Fibroblast of peridontal ligament (primary cell): ENCODE measurements at regions not wholly inside any gene's neighbourhood (a gene's known extent, or its start where the extent isn't known, plus 50 kb on each side); places are given as distances from the start of the nearest gene placed in this dataset.
A peak's percentile ranks its signal among the peaks of the same experiment; 100 is the strongest.

Experiments
- DNase-seq: peaks from one replicate; pipeline ENCODE4 v3.0.0-alpha.2; 2010; ENCODE audit errors: extremely low read depth

DNA sequence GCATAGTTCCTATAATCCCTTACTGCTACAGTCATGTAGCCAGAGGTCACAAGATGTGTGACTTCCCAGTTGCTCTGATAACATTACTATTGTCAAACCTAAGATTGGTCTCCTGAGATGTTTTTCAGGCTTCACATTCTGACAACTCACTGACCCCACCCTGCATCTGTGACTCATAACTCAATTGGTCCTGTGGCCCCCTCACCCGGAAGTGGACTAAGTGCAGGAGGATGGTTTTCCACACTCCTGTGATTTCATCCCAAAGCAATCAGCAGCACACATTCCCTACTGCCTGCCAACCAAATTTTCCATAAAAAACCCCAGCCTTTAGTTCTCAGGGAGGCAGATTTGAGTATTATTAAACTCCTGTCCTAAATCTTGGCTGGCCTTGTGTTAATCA is 564.9 kb upstream of the ZNF385D start:
- no peak for DNase-seq

DNA sequence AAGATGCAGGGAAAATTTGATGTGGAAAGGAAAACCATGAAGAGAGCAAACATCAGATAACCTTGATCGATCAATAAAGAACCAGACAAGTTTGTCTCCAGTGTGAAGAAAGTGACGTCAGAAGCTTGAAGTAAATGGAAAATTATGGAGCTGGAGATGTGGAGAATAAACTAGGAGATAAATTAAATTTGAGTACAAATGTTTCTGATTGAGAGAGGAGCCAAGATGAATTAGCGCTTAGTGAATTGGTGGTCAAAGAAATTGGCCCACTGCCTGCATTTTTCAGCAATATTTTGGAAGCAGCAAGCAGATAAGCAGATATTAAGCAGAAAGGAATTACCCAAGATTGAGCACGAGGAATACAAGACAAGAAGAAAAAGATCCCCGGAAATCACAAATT is 567.3 kb upstream of the ZNF385D start:
- no peak for DNase-seq

DNA sequence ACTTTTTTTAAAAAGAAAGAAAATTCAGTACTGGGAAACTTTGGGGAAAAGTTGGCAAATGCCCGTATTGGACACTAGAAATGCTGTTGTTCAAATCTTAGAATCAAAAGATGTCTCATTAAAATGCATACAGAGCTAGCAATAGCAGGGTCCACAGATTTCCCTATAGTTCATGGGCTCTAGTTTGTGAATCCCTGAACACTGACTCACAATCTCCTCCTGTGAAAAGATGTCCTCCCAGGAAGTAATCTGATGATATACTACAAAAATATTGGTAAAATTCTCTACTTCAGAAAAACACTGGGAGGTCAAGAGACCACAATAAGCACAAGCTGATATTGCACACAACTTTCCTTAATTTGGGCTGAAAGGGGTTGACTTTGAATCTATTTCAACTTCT is 568.4 kb upstream of the ZNF385D start:
- DNase-seq: no peak

DNA sequence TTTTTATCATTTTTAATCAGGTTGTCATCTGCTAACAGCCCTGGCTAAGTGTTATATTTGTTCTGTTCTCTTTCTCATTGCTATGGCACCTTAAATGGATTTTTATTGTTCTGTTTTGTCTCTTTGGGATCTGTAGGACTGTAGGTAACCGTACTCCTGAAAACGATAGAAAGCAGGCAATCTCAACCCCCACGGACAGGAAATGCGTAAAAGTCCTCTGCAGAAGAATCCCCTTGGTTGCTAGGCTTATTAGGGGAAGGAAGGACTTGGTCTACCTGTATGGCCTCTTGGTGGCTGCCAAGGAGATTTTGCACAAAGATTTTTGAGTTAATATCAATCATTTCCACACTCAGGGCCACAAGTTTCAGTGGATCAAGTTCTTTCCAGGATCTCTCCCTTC is 571.9 kb upstream of the ZNF385D start:
- DNase-seq: no peak

DNA sequence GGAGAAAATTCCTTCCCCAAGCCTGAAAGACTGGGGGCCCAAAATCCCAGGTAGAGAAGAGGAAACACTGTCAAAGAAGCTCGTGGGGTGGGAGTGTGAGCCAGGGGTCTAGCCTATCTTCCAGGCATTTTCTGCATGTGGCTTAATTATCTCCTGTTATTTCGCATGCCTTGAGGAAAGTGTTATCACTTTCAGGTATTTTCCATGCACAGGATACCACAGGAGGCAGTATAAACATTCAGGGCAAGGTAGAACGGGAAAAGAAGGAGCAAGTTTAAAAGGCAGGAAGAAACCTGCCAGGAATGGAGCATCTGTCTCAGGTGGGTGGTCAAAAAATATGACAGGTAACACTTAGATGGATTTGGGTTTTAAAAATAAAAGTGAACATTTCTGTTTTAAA is 575.3 kb upstream of the ZNF385D start:
- DNase-seq: no peak

DNA sequence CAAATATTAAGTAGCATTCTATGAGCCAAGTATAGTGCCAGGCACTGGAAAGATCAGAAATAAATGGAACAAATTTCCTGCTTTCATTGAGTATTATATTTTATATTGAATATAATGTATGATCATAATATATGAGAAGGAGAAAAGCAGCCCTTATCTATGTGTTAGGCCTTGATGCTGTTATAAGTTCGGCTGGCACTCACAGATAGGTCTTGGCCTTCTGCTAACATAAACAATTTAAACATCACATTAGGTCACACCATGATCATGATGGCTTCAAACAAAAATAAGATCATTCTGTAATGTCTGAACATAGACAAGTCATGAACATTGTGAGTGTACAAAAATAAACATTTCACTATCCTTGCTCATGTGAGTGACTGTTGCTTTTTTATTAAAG is 584.0 kb upstream of the ZNF385D start:
- DNase-seq: no peak

DNA sequence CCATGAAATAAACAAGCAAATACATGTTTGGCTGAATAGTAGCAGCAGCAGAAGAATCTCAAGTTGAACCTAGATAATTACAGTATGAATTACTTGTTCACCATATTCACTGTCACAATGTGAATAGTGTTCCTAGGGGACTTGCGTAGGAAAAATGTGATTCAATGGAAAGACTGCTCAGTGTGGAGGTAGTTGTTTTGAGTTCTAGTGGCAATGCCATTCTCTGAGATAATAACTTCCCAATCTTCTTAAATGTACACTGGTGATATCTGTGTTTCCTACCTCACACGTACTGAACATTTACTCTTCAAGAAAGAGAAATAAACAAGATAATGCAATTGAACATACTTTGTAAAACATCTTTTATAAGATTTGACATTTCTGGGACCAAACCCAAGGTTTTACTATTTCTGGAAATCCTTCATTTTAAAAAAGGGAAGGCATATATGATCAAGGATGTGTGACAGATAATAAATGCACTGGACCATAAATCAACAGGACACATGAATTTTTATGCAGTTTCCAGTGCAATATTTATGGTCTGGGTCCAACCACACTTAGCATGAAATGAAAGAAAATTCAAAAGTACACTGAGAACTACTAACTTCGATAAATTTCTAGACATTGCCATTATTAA is 598.3 kb upstream of the ZNF385D start:
- no peak for DNase-seq

DNA sequence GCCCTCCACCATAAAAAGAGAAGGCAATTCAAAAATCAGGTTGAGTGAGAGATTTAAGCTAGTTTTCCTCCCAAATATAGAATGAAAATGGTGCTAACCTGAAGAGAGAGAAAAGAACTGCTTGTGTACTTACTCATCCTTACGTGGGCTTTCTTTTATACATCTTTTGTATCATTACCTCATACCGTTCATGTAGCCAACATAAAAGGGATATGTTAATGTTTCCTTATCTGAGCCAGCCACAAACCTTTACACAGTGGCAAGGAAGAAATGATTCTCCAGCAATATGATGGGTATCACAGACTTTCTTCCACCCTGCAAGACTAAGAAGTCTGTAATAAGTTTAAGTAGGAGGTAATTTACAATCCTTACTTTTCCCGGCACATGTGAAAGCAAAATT is 600.8 kb upstream of the ZNF385D start:
- no peak for DNase-seq

DNA sequence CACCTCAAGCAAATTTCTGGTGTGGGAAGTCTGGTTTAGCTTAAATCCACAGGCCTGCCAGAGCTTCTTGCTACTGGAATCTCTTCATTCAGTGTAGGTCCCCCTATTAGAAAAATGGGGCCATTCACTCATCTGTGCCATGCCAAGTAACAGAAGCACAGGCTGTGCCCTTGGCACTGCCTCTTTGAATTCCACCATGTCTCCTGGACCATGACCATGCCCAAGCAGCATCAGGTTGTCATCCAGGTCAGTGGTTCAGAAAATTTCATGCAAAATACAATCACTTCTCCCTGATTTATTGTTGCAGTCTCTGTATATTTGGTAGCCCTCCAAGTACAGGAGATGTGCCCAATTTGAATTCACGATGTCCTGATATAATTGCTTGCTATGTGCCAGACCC is 602.1 kb upstream of the ZNF385D start:
- no peak for DNase-seq

DNA sequence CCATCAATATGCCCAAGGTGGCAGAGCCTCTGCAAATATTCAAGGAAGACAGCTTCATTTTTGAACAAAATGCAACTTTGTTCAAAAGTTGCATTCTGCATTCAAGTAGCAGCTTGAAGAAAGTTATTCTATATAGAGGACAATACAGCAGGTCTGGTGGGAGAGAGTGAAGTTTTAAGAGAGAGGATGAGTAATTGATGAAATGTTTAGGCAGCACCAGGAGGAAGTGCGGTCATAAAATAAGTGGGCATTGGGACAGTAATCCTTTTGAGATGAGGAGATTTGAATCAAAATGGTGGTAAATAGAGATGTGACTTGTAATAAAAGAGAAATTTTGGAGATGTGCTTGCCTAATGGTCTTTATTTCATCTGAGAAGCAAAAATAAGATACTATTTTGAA is 607.3 kb upstream of the ZNF385D start:
- no peak for DNase-seq

DNA sequence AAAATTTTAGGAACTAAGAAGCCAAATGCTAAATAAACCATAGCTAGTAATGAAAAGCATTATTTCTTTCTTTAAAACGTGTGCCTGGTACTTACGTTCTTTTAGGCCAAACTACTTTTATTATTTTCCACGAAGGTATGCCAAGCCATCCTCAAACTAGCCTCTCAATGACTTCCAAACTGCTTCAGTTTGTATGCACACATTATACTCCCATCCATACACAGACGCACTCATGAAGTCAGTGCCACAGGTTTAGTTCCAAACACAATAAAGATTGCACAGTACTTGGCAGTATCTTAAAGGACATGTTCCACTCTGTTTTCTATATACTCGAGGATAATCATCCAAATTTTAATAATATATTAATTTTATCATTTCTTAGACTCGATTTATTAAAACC is 609.2 kb upstream of the ZNF385D start:
- no peak for DNase-seq

DNA sequence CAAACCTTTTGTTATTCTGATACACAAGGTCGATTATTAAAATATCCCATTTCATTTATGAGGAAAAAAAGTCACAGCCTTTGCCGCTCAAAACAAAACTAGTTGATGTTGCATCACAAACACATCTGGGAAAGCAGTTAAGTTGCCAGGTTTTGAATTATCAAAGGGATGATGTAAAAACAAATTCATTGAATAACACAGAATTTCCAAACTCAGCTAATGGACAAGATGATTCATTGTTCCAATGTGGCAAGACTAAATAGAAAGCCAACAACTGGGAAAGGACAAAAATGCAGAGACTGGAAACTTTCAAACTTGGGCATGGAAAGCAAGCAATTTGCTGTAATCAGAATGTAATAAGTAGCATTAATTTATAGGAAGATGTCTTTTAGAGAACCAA is 610.0 kb upstream of the ZNF385D start:
- DNase-seq: peak; percentile 41

DNA sequence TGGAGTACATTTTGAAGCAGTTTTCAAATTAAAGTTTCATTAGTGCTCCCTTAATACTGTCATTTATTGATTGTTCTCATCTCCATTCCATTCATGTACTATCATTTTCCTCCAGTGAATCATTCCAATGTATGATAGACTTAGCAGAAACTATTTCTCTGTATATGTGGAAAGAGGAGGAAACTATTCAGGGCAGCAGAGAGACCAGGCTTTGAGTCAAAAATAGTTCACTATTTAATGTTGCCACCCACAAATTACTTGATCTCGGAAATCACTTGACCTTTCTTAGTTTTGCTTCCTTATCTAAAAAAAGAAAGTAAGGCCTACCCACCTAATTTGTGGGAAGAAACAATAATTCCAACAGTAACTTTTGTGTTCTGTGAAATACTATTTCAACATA is 610.5 kb upstream of the ZNF385D start:
- DNase-seq: peak; percentile 8

DNA sequence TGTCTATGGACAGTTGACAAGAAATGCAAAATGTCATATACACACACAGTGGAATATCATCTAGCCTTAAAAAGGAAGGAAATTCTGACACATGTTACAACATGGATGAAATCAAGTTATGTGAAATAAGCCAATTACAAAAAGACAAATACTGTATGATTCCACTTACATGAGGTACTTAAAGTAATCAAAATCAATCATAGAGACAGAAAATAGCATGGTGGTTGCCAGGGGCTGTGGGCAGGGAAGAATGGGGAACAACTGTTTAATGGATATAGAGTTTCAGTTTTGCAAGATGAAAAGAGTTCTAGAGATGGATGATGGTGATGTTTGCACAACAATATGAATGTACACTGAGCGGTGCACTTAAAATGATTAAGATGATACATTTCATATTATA is 613.8 kb upstream of the ZNF385D start:
- no peak for DNase-seq

DNA sequence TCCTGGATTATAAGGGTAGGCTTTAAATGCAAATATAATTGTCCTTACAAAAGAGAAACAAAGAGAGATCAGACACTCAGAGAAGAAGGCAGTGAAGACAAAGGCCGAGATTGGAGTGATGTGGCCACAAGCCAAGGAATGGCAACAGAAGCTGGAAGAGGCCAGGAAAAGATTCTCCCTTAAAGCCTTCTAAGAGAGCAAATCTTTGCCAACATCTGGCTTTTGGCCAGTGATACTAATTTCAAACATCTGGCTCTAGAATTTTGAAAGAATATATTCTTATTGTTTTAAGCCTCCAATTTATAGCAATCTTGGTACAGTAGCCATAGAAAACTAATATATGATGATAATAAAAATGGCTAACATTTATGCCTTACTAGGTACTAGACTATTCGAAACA is 615.8 kb upstream of the ZNF385D start:
- peak; percentile 32 for DNase-seq

DNA sequence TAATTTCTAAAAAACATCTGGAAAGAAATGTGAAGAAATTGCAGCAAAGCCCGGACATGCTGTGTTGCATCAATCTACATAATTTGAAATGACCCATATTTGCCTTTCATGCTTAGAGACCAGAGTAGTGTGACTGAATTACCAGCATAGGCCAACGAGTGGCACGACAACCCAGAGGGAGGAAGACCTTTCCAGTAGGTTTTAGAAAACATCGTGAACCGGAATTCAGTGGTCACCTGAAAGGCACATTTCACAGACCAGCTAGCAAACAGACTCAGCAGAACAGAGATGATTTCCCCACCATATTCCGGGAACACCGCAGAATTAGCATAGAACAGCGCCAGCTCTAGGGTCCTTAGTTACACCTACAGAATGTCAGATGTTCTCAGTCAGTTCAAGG is 620.0 kb upstream of the ZNF385D start:
- DNase-seq: no peak

DNA sequence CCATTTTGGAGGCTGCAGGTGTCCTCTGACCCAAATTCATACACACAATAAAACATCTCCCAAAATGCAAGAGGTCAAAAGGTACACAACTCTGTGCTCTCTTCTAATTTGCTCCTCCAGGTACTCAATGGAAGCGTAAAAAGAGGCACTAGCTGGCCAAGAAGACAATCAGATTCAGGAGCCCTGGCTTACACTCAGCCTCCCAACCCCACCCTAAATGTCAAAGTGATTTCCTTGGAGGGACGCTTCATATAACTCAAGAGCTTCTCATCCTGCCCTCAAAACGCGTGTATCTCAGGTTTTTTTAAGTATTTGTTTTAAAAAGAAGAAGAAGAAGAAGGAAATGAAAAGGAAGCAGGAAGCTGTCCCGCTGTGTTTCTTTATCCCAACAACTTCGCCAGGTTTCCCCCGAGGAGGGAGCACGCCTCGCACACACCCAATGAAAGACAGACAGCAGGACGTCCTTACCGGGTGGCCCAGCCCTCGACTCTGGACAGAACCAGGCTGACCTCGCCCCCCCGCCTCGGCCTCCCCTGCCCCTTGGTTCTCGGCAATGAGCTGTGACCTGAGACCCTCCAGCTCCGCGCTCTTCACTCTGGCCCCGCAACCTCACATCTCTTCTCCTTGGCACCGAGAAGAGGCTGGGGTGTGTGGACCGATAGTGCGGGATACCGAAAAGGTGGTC is 620.7 kb upstream of the ZNF385D start:
- DNase-seq: no peak

DNA sequence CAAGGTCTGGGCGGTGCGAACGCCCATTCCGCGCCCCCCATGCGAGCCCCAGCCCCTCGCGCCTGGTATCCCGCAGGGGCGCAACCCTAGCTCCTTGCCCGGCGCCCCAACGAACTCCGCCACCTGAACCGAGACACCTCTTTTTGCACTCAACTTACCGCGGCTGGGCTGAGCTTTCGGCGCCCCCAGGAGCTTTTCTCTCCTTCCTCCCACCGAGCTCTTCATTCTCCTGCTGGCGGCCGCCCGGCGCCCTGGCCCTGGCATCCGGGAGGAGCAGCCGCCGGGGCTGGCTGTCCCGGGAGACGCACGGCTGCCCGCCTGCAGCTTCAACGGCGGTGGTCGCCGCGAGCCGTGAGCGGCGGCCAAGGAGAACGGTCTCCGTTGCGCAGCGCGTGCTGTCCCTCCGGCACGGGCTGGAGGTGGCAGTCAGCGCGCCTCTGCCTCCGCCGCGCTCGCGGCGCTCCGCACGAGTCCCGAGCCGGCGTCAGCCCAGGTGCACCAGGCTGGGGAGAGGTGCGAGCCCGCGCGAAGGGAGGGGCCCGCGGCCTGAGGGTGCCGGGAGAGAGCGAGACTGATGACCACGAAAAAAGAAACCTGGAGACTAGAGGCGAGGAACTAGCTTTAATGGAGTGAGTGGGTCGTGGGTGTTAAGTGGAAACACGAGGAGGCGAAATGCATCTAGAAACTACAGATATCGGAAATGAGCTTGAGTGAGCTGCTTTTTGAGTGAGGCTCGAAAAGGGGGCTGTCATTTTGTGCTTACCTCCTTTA is 621.5 kb upstream of the ZNF385D start:
- DNase-seq: no peak

DNA sequence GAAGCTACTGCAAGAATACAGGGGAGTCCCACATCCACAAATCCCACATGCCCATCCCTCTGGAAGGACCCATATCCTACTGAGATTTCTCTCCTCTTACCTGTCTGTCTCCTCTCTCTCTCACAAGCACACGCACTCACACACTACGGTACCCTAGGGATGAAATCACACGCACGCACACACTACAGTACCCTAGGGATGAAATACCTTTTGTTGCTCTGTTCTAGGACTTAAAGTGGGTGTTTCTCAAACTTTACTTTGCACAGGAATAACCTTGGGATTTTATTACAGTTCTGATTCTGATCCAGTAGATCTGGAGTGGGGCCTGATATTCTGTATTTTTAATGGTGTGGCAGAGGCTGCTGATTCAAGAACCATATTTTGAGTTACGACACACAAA is 622.2 kb upstream of the ZNF385D start:
- DNase-seq: no peak

DNA sequence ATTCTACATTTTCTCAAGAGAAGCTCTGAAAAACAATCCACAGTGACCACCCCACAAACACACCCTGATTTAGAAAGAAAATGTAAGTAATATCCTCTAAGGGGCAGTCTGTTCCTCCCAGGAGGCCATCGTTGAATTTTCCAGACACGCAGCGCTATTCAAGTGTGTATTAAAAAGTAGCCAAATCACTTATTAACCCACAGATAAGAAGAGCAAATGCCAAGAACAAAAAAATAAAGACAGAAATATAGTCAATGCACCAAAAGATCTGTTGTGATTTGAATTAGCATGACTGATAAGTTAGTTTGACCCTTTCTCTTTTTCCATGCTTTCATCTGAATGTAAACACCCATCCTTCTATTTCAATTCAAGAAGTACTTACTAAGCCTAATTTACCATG is 622.8 kb upstream of the ZNF385D start:
- no peak for DNase-seq

DNA sequence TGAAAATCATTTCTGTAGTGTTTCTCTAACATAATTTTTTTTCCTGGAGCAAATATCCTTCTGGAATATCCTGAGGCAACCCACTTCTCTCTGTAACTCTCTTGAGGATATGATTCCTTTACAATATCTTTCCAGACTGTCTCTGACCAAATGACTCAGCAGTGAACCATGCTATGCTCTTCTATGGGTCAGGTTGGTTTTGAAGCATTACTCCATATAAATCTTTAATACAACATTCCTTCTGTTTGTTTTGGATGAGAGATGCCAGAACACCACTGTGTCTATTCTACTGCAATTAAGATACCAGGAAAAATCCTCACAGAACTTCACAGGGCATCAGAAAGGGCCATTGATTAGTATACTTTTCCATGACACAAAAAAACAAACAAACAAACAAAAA is 626.4 kb upstream of the ZNF385D start:
- peak; percentile 17 for DNase-seq

DNA sequence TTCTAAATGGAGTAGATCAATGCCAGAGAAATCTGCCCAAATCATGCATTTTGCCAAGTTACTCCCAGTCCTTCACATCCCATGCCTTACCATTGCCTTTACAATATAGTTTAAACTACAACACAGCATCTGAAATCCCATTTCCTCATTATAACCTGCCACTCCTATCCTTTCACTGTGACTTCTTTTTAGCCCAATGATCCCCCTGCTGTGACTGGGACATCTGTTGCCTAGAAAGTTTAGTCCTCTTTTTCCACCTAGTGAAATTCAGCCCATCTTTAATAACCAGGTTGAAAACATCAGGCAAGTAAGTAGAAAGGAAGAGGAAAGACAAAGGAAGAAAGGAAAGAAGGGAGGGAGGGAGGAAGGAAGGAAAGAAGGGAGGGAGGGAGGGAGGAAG is 627.9 kb upstream of the ZNF385D start:
- DNase-seq: no peak

DNA sequence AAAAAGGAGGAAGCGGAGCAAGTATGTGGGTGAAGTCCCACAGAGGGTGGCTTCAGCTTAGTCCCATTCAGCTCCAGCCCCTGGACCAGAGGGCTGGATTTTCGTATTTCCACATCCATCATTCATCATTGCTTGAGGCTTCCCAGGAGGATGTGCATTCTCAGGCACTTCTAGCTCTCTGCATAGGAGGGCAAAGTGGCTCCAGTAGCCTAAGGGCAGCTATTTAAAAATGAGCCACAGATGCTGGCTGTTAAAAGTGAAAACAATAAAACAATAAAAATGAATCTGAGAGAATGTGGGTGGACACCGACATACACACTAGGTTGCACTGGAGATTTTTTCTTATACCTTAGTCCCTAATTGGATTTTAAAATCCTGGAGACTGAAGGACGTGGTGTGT is 629.2 kb upstream of the ZNF385D start:
- DNase-seq: no peak
